PC-9 (cell line): ENCODE measurements at regions not wholly inside any gene's neighbourhood (a gene's known extent, or its start where the extent isn't known, plus 50 kb on each side); places are given as distances from the start of the nearest gene placed in this dataset.

ENCODE experiments used
- EZH2 ChIP-seq: fragments of 200-600 bp; sonication (generic); IDR thresholded peaks from 2 replicates; pipeline ENCODE4 v1.8.0; 2017; ENCODE audit warnings: antibody characterized with exemption, low read depth
- TF ChIP-seq, protein P1 (sequence below): fragments of 200-600 bp; sonication (generic); conservative IDR thresholded peaks from 2 replicates; pipeline ENCODE4 v1.6.1; 2017; ENCODE audit warnings: mixed run types, antibody characterized with exemption, mild to moderate bottlenecking, moderate library complexity

DNA sequence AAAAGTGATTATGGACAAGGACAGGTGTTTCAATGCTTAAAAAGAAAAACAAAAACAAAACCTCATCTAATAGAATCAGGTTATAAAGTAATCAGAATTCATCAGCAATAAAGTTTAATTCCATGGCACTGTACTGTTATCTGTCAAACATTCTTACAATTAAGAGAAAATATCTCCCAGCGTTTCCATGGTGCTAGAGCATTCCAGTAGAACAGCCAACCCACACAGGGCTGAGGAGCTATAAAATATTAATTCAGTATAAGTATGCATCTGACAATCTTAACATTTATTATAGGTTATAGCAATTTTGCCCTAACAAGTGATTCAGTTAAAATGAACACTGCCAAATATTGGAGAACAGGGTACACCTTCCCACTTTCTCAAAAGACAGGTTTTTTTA lies 128.7 kb upstream of the DEPDC1 start:
- TF ChIP-seq, protein P1, sequence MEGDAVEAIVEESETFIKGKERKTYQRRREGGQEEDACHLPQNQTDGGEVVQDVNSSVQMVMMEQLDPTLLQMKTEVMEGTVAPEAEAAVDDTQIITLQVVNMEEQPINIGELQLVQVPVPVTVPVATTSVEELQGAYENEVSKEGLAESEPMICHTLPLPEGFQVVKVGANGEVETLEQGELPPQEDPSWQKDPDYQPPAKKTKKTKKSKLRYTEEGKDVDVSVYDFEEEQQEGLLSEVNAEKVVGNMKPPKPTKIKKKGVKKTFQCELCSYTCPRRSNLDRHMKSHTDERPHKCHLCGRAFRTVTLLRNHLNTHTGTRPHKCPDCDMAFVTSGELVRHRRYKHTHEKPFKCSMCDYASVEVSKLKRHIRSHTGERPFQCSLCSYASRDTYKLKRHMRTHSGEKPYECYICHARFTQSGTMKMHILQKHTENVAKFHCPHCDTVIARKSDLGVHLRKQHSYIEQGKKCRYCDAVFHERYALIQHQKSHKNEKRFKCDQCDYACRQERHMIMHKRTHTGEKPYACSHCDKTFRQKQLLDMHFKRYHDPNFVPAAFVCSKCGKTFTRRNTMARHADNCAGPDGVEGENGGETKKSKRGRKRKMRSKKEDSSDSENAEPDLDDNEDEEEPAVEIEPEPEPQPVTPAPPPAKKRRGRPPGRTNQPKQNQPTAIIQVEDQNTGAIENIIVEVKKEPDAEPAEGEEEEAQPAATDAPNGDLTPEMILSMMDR, result no peak
- TF ChIP-seq EZH2, result no peak
